HEK293 (cell line): ENCODE measurements at regions not wholly inside any gene's neighbourhood (a gene's known extent, or its start where the extent isn't known, plus 50 kb on each side); places are given as distances from the start of the nearest gene placed in this dataset.

Experiments
- CTCF ChIA-PET: fragments of 350-600 bp; formaldehyde crosslinking; extraction: SDS; loops from one replicate; lab custom pipeline; 2021; ENCODE audit warnings: antibody characterized with exemption; lab: Yijun Ruan, JAX
- POLR2A ChIA-PET: fragments of 300-600 bp; formaldehyde crosslinking; extraction: SDS; loops from one replicate; lab custom pipeline; 2020; ENCODE audit warnings: antibody characterized with exemption, inconsistent platforms; lab: Yijun Ruan, JAX
- H3K27ac ChIP-seq: fragments of 200-500 bp; sonication (Bioruptor generic); 2 replicates; pipeline ENCODE4 v1.5.1; 2014; ENCODE audit warnings: low read depth, low read length, control low read depth, inconsistent platforms; ENCODE audit errors: extremely low read depth
- H3K36me3 ChIP-seq, 2 experiments: fragments of 200-500 bp in 1 of 2; sonication (Bioruptor generic) in 1 of 2; 1 replicate in 1 of 2; 2 replicates in 1 of 2; pipeline ENCODE4 v1.5.1; 2014 to 2017; ENCODE audit warnings: inconsistent platforms in 2 of 2, low read length in 2 of 2; ENCODE audit not compliant: control insufficient read depth in 2 of 2, insufficient read depth in 1 of 2
- H3K4me1 ChIP-seq: fragments of 200-500 bp; sonication (Bioruptor generic); 2 replicates; pipeline ENCODE4 v1.5.1; 2014; ENCODE audit warnings: mild to moderate bottlenecking, low read length, inconsistent platforms; ENCODE audit not compliant: control insufficient read depth, insufficient read depth
- H3K4me3 ChIP-seq: 2 replicates; pipeline ENCODE4 v1.5.1; 2011; ENCODE audit warnings: low read depth, mild to moderate bottlenecking, control low read depth, low read length, moderate library complexity
- H3K9me3 ChIP-seq: fragments of 200-500 bp; sonication (Bioruptor generic); 2 replicates; pipeline ENCODE4 v1.5.1; 2014; ENCODE audit warnings: low read depth, low read length, inconsistent platforms; ENCODE audit not compliant: control insufficient read depth, insufficient read depth
- AEBP2 ChIP-seq: fragments of 450-650 bp; formaldehyde crosslinking; IDR thresholded peaks from 2 replicates; pipeline ENCODE4 v1.5.1; 2016; ENCODE audit warnings: missing biosample characterization, missing genetic modification characterization, borderline replicate concordance
- KLF17 ChIP-seq: fragments of 450-650 bp; formaldehyde crosslinking; IDR thresholded peaks from 2 replicates; pipeline ENCODE4 v1.5.1; 2016; ENCODE audit warnings: missing biosample characterization, missing genetic modification characterization
- SP2 ChIP-seq: fragments of 450-650 bp; formaldehyde crosslinking; IDR thresholded peaks from 2 replicates; pipeline ENCODE4 v1.5.1; 2016; ENCODE audit warnings: missing biosample characterization, missing genetic modification characterization
- TRIM28 ChIP-seq: IDR thresholded peaks from 2 replicates; pipeline ENCODE4 v1.6.1; 2011; ENCODE audit warnings: low read length, control low read depth, borderline replicate concordance
- ZBTB1 ChIP-seq: fragments of 450-650 bp; formaldehyde crosslinking; IDR thresholded peaks from 2 replicates; pipeline ENCODE4 v1.5.1; 2016; ENCODE audit warnings: missing biosample characterization, missing genetic modification characterization
- ZBTB17 ChIP-seq: fragments of 450-650 bp; formaldehyde crosslinking; IDR thresholded peaks from 2 replicates; pipeline ENCODE4 v1.5.1; 2016; ENCODE audit warnings: missing biosample characterization, missing genetic modification characterization
- ZNF10 ChIP-seq: fragments of 450-650 bp; formaldehyde crosslinking; IDR thresholded peaks from 2 replicates; pipeline ENCODE4 v1.5.1; 2017; ENCODE audit warnings: missing biosample characterization, missing genetic modification characterization
- ZNF2 ChIP-seq: fragments of 450-650 bp; formaldehyde crosslinking; IDR thresholded peaks from 2 replicates; pipeline ENCODE4 v1.5.1; 2016; ENCODE audit warnings: missing biosample characterization, missing genetic modification characterization
- ZNF311 ChIP-seq: fragments of 450-650 bp; formaldehyde crosslinking; IDR thresholded peaks from 2 replicates; pipeline ENCODE4 v1.5.1; 2017; ENCODE audit warnings: missing biosample characterization, missing genetic modification characterization, borderline replicate concordance
- ZNF341 ChIP-seq: fragments of 450-650 bp; formaldehyde crosslinking; IDR thresholded peaks from 2 replicates; pipeline ENCODE4; 2016; ENCODE audit warnings: low read depth, missing biosample characterization, missing genetic modification characterization
- ZNF366 ChIP-seq: fragments of 450-650 bp; formaldehyde crosslinking; conservative IDR thresholded peaks from 2 replicates; pipeline ENCODE4 v1.5.1; 2016; ENCODE audit warnings: missing biosample characterization, missing genetic modification characterization
- ZNF488 ChIP-seq: fragments of 450-650 bp; formaldehyde crosslinking; IDR thresholded peaks from 2 replicates; pipeline ENCODE4 v1.5.1; 2016; ENCODE audit warnings: missing biosample characterization, missing genetic modification characterization
- ZNF501 ChIP-seq: fragments of 450-650 bp; formaldehyde crosslinking; IDR thresholded peaks from 2 replicates; pipeline ENCODE4 v1.5.1; 2016; ENCODE audit warnings: missing biosample characterization, missing genetic modification characterization
- ZNF623 ChIP-seq: fragments of 450-650 bp; formaldehyde crosslinking; IDR thresholded peaks from 2 replicates; pipeline ENCODE4 v1.5.1; 2016; ENCODE audit warnings: missing biosample characterization, missing genetic modification characterization
- ZNF654 ChIP-seq: fragments of 450-650 bp; formaldehyde crosslinking; IDR thresholded peaks from 2 replicates; pipeline ENCODE4 v1.5.1; 2016; ENCODE audit warnings: low read depth, missing biosample characterization, missing genetic modification characterization
- ZNF658 ChIP-seq: fragments of 450-650 bp; formaldehyde crosslinking; IDR thresholded peaks from 2 replicates; pipeline ENCODE4; 2016; ENCODE audit warnings: missing biosample characterization, missing genetic modification characterization
- ZNF701 ChIP-seq: fragments of 450-650 bp; formaldehyde crosslinking; IDR thresholded peaks from 2 replicates; pipeline ENCODE4 v1.5.1; 2016; ENCODE audit warnings: missing biosample characterization, missing genetic modification characterization
- ZNF707 ChIP-seq: fragments of 450-650 bp; formaldehyde crosslinking; IDR thresholded peaks from 2 replicates; pipeline ENCODE4 v1.5.1; 2016; ENCODE audit warnings: missing biosample characterization, missing genetic modification characterization
- ZNF791 ChIP-seq: fragments of 450-650 bp; formaldehyde crosslinking; IDR thresholded peaks from 2 replicates; pipeline ENCODE4 v1.5.1; 2016; ENCODE audit warnings: missing biosample characterization, missing genetic modification characterization
- TF ChIP-seq, protein P1 (sequence below): fragments of 450-650 bp; formaldehyde crosslinking; IDR thresholded peaks from 2 replicates; pipeline ENCODE4 v1.5.1; 2016; ENCODE audit warnings: missing biosample characterization, missing genetic modification characterization, low read depth
- TF ChIP-seq, protein P2 (sequence below): fragments of 450-650 bp; formaldehyde crosslinking; IDR thresholded peaks from 2 replicates; pipeline ENCODE4 v1.5.1; 2017; ENCODE audit warnings: missing biosample characterization, missing genetic modification characterization
- TF ChIP-seq, protein P3 (sequence below): fragments of 450-650 bp; formaldehyde crosslinking; IDR thresholded peaks from 2 replicates; pipeline ENCODE4 v1.5.1; 2017; ENCODE audit warnings: missing biosample characterization, missing genetic modification characterization

- TF ChIP-seq, protein P1, sequence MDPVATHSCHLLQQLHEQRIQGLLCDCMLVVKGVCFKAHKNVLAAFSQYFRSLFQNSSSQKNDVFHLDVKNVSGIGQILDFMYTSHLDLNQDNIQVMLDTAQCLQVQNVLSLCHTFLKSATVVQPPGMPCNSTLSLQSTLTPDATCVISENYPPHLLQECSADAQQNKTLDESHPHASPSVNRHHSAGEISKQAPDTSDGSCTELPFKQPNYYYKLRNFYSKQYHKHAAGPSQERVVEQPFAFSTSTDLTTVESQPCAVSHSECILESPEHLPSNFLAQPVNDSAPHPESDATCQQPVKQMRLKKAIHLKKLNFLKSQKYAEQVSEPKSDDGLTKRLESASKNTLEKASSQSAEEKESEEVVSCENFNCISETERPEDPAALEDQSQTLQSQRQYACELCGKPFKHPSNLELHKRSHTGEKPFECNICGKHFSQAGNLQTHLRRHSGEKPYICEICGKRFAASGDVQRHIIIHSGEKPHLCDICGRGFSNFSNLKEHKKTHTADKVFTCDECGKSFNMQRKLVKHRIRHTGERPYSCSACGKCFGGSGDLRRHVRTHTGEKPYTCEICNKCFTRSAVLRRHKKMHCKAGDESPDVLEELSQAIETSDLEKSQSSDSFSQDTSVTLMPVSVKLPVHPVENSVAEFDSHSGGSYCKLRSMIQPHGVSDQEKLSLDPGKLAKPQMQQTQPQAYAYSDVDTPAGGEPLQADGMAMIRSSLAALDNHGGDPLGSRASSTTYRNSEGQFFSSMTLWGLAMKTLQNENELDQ (tag by site-specific recombination), result no peak
- TF ChIP-seq ZNF2 (tag by site-specific recombination) (no peak), ZNF311 (no peak)
- TF ChIP-seq, all 188 proteins: peak for 0
These were observed 56.8 kb upstream of the ALDH1B1 start (continued) for GRCh38 chr9:38335686-38336085.

- Histone ChIP-seq H3K4me1 (no peaks in the 10 kb centered on the region), H3K4me3 (no peak overlapping the region)
- POLR2A ChIA-PET, result no interaction called here
- no peak for TF ChIP-seq ZNF501
- no peak for TF ChIP-seq ZBTB17 (tag by site-specific recombination)
- no peak for TF ChIP-seq SP2 (tag by site-specific recombination)
- no peak for TF ChIP-seq ZNF791 (tag by site-specific recombination)
- no peak for TF ChIP-seq ZNF658 (tag by site-specific recombination)
- TF ChIP-seq, protein P2, sequence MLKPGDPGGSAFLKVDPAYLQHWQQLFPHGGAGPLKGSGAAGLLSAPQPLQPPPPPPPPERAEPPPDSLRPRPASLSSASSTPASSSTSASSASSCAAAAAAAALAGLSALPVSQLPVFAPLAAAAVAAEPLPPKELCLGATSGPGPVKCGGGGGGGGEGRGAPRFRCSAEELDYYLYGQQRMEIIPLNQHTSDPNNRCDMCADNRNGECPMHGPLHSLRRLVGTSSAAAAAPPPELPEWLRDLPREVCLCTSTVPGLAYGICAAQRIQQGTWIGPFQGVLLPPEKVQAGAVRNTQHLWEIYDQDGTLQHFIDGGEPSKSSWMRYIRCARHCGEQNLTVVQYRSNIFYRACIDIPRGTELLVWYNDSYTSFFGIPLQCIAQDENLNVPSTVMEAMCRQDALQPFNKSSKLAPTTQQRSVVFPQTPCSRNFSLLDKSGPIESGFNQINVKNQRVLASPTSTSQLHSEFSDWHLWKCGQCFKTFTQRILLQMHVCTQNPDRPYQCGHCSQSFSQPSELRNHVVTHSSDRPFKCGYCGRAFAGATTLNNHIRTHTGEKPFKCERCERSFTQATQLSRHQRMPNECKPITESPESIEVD (tag by site-specific recombination), result no peak
- no peak for TF ChIP-seq TRIM28
- TF ChIP-seq ZNF341 (tag by site-specific recombination), result no peak
- no peak for TF ChIP-seq ZNF654 (tag by site-specific recombination)
- TF ChIP-seq ZNF488 (tag by site-specific recombination), result no peak
- TF ChIP-seq, protein P3, sequence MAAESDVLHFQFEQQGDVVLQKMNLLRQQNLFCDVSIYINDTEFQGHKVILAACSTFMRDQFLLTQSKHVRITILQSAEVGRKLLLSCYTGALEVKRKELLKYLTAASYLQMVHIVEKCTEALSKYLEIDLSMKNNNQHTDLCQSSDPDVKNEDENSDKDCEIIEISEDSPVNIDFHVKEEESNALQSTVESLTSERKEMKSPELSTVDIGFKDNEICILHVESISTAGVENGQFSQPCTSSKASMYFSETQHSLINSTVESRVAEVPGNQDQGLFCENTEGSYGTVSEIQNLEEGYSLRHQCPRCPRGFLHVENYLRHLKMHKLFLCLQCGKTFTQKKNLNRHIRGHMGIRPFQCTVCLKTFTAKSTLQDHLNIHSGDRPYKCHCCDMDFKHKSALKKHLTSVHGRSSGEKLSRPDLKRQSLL (tag by site-specific recombination), result no peak
- TF ChIP-seq ZNF623 (tag by site-specific recombination), result no peak
- no peak for TF ChIP-seq ZBTB1 (tag by site-specific recombination)
- TF ChIP-seq ZNF10, result no peak
- no peak for TF ChIP-seq ZNF701 (tag by site-specific recombination)
- no peak for TF ChIP-seq AEBP2 (tag by site-specific recombination)
- no peak for TF ChIP-seq ZNF366 (tag by site-specific recombination)
- no peak for TF ChIP-seq ZNF707 (tag by site-specific recombination)
- no peak for TF ChIP-seq KLF17 (tag by site-specific recombination)
- TF ChIP-seq, all 188 proteins: peak for 0
- H3K9me3 ChIP-seq, result no peaks in the 10 kb centered on the region
- H3K36me3 ChIP-seq, result no peaks in the 10 kb centered on the region
- CTCF ChIA-PET, result interaction anchor here (0.6 to 2.1 kb wide), 12 partner anchors 8 to 713 kb away, joined by 3 to 8 read pairs (median 4); no protein-coding TSS in a partner anchor
- H3K27ac ChIP-seq, result no peak overlapping the region
These were observed 58.3 kb upstream of the ALDH1B1 start for GRCh38 chr9:38334234-38334633.
